GM23338 (cell line): ENCODE measurements at regions not wholly inside any gene's neighbourhood (a gene's known extent, or its start where the extent isn't known, plus 50 kb on each side); places are given as distances from the start of the nearest gene placed in this dataset.

ENCODE experiments used
- ATAC-seq: fragments of 200-7000 bp; cut with Tn5 transposase; 3 replicates; pipeline ENCODE4 v1.9.1; 2020
- DNase-seq: peaks from one replicate; pipeline ENCODE4 v3.0.0-alpha.2; 2015; ENCODE audit warnings: low spot score
- H2AFZ ChIP-seq: fragments of 200-600 bp; sonication (generic); 2 replicates; pipeline ENCODE4 v1.8.0; 2016; ENCODE audit warnings: antibody characterized with exemption, mild to moderate bottlenecking, moderate library complexity
- H3F3A ChIP-seq: fragments of 200-600 bp; sonication (generic); replicated peaks from 2 replicates; pipeline ENCODE4 v1.8.0; 2017; ENCODE audit warnings: antibody characterized with exemption, mixed run types, low read depth
- H3K27ac ChIP-seq: fragments of 200-600 bp; sonication (generic); 2 replicates; pipeline ENCODE4 v1.6.1; 2016; ENCODE audit warnings: low read depth
- H3K27me3 ChIP-seq: fragments of 200-600 bp; sonication (generic); 2 replicates; pipeline ENCODE4 v1.8.0; 2016; ENCODE audit warnings: mild to moderate bottlenecking, mixed run types, moderate library complexity; ENCODE audit not compliant: insufficient read depth
- H3K36me3 ChIP-seq: fragments of 200-600 bp; sonication (generic); 2 replicates; pipeline ENCODE4 v1.8.0; 2016; ENCODE audit warnings: mild to moderate bottlenecking; ENCODE audit not compliant: insufficient read depth
- H3K4me1 ChIP-seq: fragments of 200-600 bp; sonication (generic); 2 replicates; pipeline ENCODE4 v1.8.0; 2016; ENCODE audit warnings: mild to moderate bottlenecking, moderate library complexity; ENCODE audit not compliant: insufficient read depth
- H3K4me2 ChIP-seq: fragments of 200-600 bp; sonication (generic); 2 replicates; pipeline ENCODE4 v1.7.1; 2017; ENCODE audit warnings: mixed run types
- H3K4me3 ChIP-seq: fragments of 200-600 bp; sonication (generic); 2 replicates; pipeline ENCODE4 v1.6.1; 2016; ENCODE audit warnings: mixed run types
- H3K79me2 ChIP-seq: fragments of 200-600 bp; sonication (generic); replicated peaks from 2 replicates; pipeline ENCODE4 v1.8.0; 2017; ENCODE audit warnings: mild to moderate bottlenecking; ENCODE audit not compliant: insufficient read depth
- H3K9me2 ChIP-seq: fragments of 200-600 bp; sonication (generic); 2 replicates; pipeline ENCODE4 v1.8.0; 2017; ENCODE audit not compliant: insufficient read depth
- H4K20me1 ChIP-seq: fragments of 200-600 bp; sonication (generic); replicated peaks from 2 replicates; pipeline ENCODE4 v1.8.0; 2017; ENCODE audit warnings: mild to moderate bottlenecking; ENCODE audit not compliant: insufficient read depth
- H3K27ac Mint-ChIP-seq: 2 replicates; pipeline ENCODE4 v1.8.0; 2020; ENCODE audit warnings: inconsistent platforms, mild to moderate bottlenecking, moderate library complexity, mixed read lengths
- H3K27me3 Mint-ChIP-seq: 3 replicates; pipeline ENCODE4 v1.8.0; 2022; ENCODE audit warnings: low read depth, mild to moderate bottlenecking, moderate library complexity, mixed read lengths, inconsistent platforms; ENCODE audit not compliant: insufficient read depth, poor library complexity
- H3K36me3 Mint-ChIP-seq: 3 replicates; pipeline ENCODE4 v1.8.0; 2021; ENCODE audit warnings: low read depth, mild to moderate bottlenecking, inconsistent platforms, moderate library complexity, mixed read lengths
- H3K4me1 Mint-ChIP-seq: 3 replicates; pipeline ENCODE4 v1.8.0; 2020; ENCODE audit warnings: mild to moderate bottlenecking, inconsistent platforms, mixed read lengths
- H3K4me3 Mint-ChIP-seq: 3 replicates; pipeline ENCODE4 v1.8.0; 2021; ENCODE audit warnings: moderate library complexity, mild to moderate bottlenecking, inconsistent platforms, mixed read lengths
- H3K9me3 Mint-ChIP-seq: 3 replicates; pipeline ENCODE4 v1.8.0; 2020; ENCODE audit warnings: moderate library complexity, mild to moderate bottlenecking, inconsistent platforms, mixed read lengths
- CREB1 ChIP-seq: fragments of 250-450 bp; sonication (Bioruptor Pico); IDR thresholded peaks from 2 replicates; pipeline ENCODE4 v1.5.0; 2020; ENCODE audit warnings: low read depth, mild to moderate bottlenecking, moderate library complexity
- ETS1 ChIP-seq: IDR thresholded peaks from 2 replicates; pipeline ENCODE4 v1.6.1; 2016; ENCODE audit warnings: antibody characterized with exemption
- EZH2phosphoT487 ChIP-seq: fragments of 200-600 bp; sonication (generic); IDR thresholded peaks from one replicate; pipeline ENCODE4 v1.8.1; 2018; ENCODE audit warnings: antibody characterized with exemption; ENCODE audit not compliant: unreplicated experiment
- JUNB ChIP-seq: IDR thresholded peaks from one replicate; pipeline ENCODE4 v1.6.1; 2016; ENCODE audit warnings: antibody characterized with exemption; ENCODE audit not compliant: unreplicated experiment
- ZNF462 ChIP-seq: fragments of 250-450 bp; sonication (Bioruptor Pico); IDR thresholded peaks from 2 replicates; pipeline ENCODE4 v1.5.0; 2020; ENCODE audit warnings: mild to moderate bottlenecking, moderate library complexity

- H3K79me2 ChIP-seq: no peaks in the 10 kb centered on the region
- no peaks in the 10 kb centered on the region for H3K27me3 ChIP-seq
- peaks cover 8% of the 10 kb centered on the region; the same call in 1 of the 2 replicates for H3K4me1 ChIP-seq
- H3K27me3 Mint-ChIP-seq: no peaks in the 10 kb centered on the region
- ATAC-seq (peak; percentile 67), DNase-seq (peak; percentile 56)
- no peaks in the 10 kb centered on the region for H3F3A ChIP-seq
- H3K36me3 ChIP-seq: no peaks in the 10 kb centered on the region
- peaks cover 18% of the 10 kb centered on the region for H3K9me3 Mint-ChIP-seq
- H3K4me1 Mint-ChIP-seq: peaks cover 8% of the 10 kb centered on the region; the same call in 2 of the 3 replicates
- H3K27ac ChIP-seq: no peak overlapping the region
- no peak overlapping the region for H3K4me3 Mint-ChIP-seq
- peak overlapping the region; percentile 64 for H3K27ac Mint-ChIP-seq
- peaks cover 22% of the 10 kb centered on the region for H3K36me3 Mint-ChIP-seq
- H3K4me3 ChIP-seq: no peak overlapping the region
- no peaks in the 10 kb centered on the region for H4K20me1 ChIP-seq
- TF ChIP-seq JUNB (no peak), ZNF462 (CRISPR knock-in tag) (peak; percentile 78)
- peaks cover under 1% of the 10 kb centered on the region; the same call in 1 of the 2 replicates for H3K9me2 ChIP-seq
- H2AFZ ChIP-seq: no peak overlapping the region
- no peak overlapping the region for H3K4me2 ChIP-seq
These were observed 580.2 kb upstream of the NECTIN3 start for GRCh38 chr3:110491413-110491812.

- ATAC-seq: no peak
- H3K27ac Mint-ChIP-seq: no peak overlapping the region
- no peak overlapping the region for H3K4me3 Mint-ChIP-seq
- Histone ChIP-seq H4K20me1 (no peaks in the 10 kb centered on the region), H3K79me2 (no peaks in the 10 kb centered on the region), H3F3A (no peaks in the 10 kb centered on the region), H2AFZ (no peak overlapping the region), H3K4me2 (no peak overlapping the region), H3K27me3 (no peaks in the 10 kb centered on the region), H3K27ac (no peak overlapping the region), H3K36me3 (no peaks in the 10 kb centered on the region), H3K4me3 (no peak overlapping the region), H3K9me2 (no peaks in the 10 kb centered on the region; the same call in 1 of the 2 replicates), H3K4me1 (peaks cover 8% of the 10 kb centered on the region; the same call in 1 of the 2 replicates)
- H3K4me1 Mint-ChIP-seq: peaks cover 8% of the 10 kb centered on the region; the same call in 2 of the 3 replicates
- H3K36me3 Mint-ChIP-seq: peaks cover 10% of the 10 kb centered on the region
- H3K9me3 Mint-ChIP-seq: peaks cover 9% of the 10 kb centered on the region
- no peak for DNase-seq
- H3K27me3 Mint-ChIP-seq: peaks cover 1% of the 10 kb centered on the region
- TF ChIP-seq ZNF462 (CRISPR knock-in tag) (no peak), EZH2phosphoT487 (no peak), ETS1 (no peak), CREB1 (no peak), JUNB (no peak)
These were observed 578.7 kb upstream of the NECTIN3 start for GRCh38 chr3:110492876-110493275.
